SKM-1 (cell line): ENCODE measurements at regions not wholly inside any gene's neighbourhood (a gene's known extent, or its start where the extent isn't known, plus 50 kb on each side); places are given as distances from the start of the nearest gene placed in this dataset.
"Not testable (repeated sequence)": the region's sequence is repeated elsewhere in the genome, so short reads cannot be mapped to it uniquely, and the experiment has no call there.

ENCODE experiments used
- DNase-seq: peaks from one replicate; lab custom pipeline; 2025; ENCODE audit not compliant: unreplicated experiment; lab: John Stamatoyannopoulos, UW

DNA sequence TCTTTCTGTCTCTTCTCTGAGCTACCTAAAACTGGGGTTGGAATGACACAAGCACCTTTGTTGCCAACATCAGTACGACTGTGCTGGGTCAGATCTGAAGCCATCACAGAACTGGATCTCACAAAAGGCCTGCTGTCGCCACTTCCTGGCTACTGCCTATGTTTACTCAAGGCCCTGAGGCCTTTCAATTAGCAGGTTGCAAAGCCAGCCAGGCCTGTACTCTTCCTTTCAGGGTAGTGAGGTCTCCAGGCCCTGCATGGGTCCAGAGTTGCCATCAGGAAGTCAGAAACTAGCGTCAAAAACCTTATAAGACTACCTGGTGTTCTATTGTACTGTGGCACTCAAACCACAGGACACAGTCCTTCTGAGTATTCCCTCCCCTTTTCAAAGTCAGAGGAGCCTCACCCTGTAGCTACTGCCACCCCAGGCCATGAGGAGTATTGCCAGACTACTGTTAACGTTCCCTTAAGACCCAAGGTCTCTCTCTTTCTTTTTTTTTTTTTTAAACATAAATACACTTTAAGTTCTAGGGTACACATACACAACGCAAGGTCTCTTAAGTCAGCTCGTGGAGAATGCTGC lies 937.4 kb upstream of the GJE1 start:
- DNase-seq: no peak

- no peak for DNase-seq
Measured at GRCh38 chr6:141183368-141183767, 949.4 kb upstream of the GJE1 start.

DNA sequence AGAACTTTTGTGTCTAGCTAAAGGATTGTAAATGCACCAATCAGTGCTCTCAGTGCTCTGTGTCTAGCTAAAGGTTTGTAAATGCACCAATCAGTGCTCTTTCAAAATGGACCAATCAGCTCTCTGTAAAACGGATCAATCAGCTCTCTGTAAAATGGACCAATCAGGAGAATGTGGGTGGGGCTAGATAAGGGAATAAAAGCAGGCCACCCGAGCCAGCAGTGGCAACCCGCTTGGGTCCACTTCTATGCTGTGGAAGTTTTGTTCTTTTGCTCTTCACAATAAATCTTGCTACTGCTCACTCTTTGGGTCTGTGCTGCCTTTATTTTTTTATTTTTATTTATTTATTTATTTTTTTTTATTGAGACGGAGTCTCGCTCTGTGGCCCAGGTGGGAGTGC lies 957.3 kb upstream of the GJE1 start:
- DNase-seq: not testable (repeated sequence)

GRCh38 chr6:141174932-141175331 lies 957.8 kb upstream of the GJE1 start:
- no peak for DNase-seq

DNA sequence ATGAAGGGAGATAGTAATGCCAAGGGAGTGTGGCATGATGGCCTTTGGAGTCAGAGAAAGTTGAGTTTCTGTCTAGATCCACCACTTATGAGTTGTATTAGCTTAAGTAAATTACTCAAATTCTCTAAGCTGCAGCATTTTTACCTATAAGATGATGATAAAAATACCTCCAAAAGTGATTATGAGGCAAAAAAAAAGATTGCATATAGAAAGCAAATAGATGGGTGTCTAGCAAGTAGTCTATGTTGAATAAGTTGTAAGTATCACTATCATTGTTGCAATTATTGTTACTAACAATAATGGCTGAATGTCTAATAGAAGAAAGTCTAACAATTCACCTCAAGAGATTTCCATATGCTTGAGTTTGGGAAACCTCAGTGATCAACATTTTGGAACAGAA lies 959.2 kb upstream of the GJE1 start:
- DNase-seq: no peak

- DNase-seq: no peak
Measured at GRCh38 chr6:141169419-141169818, 963.3 kb upstream of the GJE1 start.

DNA sequence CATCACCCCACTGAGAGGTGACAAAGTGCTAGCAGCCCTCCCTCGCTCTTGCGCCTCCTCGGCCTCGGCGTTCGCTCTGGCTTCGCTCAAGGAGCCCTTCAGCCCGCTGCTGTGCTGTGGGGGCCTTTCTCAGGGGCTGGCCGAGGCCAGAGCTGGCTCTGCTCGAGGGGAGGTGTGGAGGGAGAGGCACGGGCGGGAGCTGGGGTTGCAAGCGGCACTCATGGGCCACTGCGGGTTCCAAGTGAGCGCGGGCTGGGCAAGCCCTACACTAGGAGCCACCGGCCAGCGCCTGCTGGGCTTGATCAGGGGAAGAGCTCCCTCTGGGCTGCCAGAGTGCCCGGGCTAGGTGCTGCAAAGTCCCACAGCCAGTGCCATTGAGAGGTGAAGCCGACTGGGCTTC lies 964.8 kb upstream of the GJE1 start:
- DNase-seq: no peak

DNA sequence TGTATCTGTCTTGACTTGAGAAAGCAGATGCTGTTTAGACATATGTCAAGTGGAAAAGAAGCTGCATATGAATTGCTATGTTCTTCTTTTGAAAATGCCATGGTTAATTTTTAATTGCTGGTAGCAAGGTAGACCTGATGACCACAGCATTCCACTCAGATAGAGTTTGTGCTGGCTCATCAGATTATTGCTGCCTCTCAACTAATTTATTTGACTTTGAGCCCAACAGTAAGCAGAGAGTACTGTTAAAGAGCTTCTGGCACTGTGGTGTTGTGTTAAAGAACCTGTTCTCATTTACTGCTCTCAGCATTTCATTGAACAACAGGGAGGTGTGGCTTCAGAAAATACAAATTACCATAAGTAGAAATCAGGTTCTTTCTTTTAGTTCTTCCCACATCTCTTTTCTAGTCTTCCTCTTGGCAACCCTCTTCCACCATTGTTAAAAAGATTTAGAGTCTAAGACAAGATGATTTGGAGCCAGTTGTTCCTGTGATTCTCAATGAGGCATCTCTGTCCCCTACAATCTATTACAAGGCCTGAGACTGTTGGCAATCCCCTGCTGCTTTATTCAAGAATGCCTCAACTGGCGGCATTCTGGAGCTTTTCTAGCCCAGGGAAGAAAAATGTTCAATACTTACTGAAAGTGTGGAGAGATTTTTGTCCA lies 967.6 kb upstream of the GJE1 start:
- DNase-seq: no peak

DNA sequence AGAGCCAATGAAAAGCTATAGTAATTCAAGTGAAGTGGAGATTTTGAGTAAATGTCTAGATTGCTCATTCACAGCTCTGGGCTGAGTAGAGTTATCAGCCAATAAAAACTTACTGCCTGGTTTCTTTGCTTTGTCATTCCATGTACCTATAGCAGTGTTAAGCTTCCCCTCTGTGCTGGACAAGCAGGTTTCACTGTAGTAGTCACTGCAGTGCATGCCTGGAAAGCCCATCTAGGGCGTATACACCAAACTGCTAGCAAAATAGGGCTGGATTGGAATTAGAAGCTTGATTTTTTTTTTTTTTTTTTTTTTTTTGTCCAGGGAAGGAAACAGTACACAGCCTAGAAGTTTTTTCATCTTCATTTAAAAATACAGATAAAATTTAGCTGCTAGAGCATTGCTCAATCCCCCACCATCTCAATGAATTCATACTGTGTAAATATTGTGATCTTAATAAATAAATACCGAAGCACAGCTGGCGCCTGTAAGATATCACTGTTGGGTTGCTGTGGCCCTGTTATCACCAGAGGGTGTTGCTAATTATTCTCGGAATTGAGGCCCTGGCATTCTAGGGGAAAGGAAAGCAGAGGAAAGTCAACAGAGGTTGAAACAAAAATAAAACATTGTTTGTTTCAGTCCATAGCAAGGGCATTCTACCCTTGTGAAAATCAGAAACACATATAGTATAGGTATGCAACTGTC lies 968.5 kb upstream of the GJE1 start:
- no peak for DNase-seq

- no peak for DNase-seq
Measured at GRCh38 chr6:141163107-141163506, 969.6 kb upstream of the GJE1 start.

GRCh38 chr6:141158740-141159139 lies 974.0 kb upstream of the GJE1 start:
- DNase-seq: no peak

DNA sequence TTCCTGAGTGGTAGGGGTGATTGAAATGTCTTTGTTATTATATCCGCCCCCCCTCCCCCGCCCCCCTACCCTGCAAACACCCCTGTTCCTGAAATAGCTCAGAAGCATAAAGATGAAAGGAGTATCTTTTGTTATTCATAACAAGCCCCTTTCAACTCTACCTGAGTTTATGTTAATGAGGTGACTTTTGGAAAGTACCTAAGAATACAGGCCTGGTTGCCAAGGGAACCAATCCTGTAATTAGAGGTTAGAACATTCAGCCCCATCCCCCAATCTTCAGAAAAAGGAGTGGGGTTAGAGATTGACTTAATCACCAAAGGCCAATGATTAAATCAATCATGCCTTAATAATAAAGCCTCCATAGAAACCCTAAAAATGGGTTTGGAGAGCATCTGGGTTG lies 979.2 kb upstream of the GJE1 start:
- no peak for DNase-seq

DNA sequence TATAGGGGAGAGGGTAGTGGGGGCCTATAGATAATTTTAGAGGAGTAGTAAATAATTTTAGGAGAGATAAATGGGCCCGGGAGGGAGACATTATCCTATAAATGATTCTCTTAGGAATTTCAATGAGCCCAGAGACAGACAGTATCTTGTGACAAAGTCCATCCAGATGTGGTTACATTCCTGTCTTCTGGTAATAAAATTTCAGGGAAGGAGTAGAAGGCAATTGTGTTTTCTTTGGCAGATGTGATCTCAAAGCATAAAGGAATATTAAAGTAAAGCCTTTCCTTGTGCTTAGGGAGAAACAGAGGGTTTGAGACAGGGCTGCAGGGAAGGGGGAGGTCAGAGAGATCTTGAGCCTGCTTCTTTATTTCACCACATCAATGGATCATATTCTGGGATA lies 979.8 kb upstream of the GJE1 start:
- no peak for DNase-seq

- DNase-seq: no peak
Measured at GRCh38 chr6:141151710-141152417, 980.9 kb upstream of the GJE1 start.

DNA sequence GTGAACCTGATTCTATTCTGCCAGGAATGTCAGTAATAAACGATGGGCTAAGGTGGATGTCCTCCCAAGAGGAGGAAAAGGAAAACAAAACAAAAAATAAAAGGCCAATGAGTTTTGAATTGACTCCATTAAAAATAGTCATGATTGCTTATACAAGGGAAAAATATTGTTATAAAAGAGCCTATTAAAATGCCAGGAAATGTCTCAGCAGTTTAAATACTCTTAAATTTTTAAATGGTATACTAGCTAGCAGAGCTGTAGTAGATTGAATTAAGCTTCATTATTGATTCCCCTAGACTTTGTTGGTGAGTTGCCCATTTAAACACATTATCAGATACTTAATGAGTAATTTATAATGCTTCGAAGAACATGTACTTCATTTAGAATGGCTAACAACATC lies 990.9 kb upstream of the GJE1 start:
- no peak for DNase-seq

DNA sequence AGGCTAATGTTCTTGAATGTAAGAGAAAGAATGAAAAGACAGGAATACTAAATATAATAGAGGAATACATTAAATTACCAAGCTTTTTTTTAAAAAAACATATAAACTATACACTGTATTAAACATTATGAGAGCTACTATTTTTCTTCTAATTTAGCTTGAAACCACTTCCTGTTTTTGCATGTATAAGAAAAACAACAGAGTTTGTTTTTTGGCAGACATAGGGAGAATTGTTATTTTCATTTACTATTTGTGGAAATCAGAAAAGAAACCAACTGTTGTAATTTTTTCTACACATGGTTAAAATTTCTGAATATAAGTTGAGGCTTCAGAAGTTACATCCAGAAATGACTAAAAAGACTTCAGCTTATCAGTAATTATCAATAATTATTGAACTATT lies 991.8 kb upstream of the GJE1 start:
- DNase-seq: no peak

DNA sequence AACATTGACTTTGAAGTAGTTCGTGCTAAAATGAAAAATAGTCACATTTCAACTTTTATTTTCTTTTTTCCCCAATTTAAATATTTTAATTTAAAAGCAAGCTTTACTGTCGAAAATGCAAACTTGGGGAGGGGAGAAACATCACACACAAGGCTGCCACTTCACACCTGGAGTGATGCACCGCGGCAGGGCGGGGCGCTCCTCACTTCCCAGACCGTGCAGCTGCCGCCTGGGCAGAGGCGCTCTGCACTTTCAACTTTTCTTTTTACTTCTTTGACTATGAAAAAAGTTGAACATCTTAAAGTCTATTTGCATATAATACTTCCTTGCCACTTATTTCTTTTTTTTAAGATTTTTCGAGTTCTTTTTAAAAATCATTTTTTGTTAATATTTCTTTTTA lies 993.3 kb upstream of the GJE1 start:
- no peak for DNase-seq

DNA sequence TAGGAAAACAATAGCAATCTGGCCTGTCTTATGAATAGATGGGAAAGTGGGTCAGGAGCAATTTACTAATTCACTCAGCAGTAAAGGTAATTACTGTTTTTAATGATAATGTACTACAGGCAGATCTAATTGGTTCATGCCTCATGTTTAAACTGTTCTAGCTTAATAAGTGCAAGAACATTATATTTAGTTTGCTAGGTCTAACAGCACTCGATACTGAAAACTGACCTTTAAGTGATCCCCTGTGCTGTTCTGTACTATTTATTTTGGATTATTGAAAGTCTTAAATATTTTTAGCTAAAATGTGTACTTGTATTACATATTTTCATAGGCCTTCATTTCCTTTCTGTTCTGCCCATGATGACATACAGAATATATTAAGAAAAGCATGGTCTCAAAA lies 998.0 kb upstream of the GJE1 start:
- DNase-seq: no peak

- DNase-seq: no peak
Measured at GRCh38 chr6:141133836-141134235, 998.9 kb upstream of the GJE1 start.

DNA sequence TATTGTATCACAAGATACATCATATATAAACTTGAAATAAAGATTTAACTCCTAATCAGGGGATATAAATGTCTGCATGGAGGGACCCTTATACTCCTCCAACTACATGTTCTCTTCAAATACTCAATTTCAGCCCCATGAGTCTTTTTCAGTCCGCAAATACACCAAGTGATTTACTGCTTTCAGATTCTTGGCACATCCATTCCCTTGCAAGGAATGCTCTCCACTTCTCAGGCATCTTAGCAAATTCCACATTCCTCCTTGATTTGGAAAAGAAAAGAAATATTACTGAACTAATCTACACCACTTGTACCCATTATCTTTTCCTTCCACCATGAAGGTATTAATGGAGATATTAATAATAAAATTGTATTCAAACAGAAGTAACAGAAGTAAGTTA lies 999.4 kb upstream of the GJE1 start:
- no peak for DNase-seq

GRCh38 chr6:141131616-141132015 lies 1001.1 kb upstream of the GJE1 start:
- no peak for DNase-seq

DNA sequence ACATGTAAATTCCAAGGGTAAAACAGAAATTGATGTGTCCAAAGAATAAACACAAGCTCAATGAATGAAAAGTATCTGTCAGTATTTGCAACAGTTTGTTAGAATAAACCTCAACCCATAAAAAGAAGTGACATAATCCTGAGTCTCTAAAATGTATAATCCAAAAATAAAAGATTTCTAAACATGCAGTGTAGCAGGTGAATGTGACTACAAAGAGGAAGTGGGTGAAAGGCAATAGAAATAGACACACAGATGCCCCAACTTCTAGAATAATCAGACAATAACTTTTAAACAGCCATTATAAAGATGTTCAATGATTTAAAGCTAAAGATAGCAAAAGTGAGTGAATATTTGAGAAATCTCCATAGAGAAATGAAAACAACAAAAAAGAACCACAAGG lies 1009.2 kb upstream of the GJE1 start:
- no peak for DNase-seq
